GM12878 (cell line): ENCODE measurements at regions not wholly inside any gene's neighbourhood (a gene's known extent, or its start where the extent isn't known, plus 50 kb on each side); places are given as distances from the start of the nearest gene placed in this dataset.

Source experiments
- ATAC-seq: fragments of 200-7000 bp; cut with Tn5 transposase; 3 replicates; pipeline ENCODE4 v1.9.1; 2020; ENCODE audit warnings: mild to moderate bottlenecking, moderate library complexity
- BruUV-seq: library from RNA; stranded (reverse); fragments of 400-500 nt; replicated peaks from 2 replicates; lab custom pipeline; 2021; lab: Mats Ljungman, UMichigan
- CTCF ChIA-PET: fragments of 300-600 bp; sonication (Branson Sonifier 250); formaldehyde crosslinking; extraction: SDS; loops from one replicate; lab custom pipeline; 2021; ENCODE audit warnings: inconsistent platforms; lab: Yijun Ruan, JAX
- POLR2A ChIA-PET: fragments of 350-600 bp; formaldehyde crosslinking; extraction: SDS; loops from one replicate; lab custom pipeline; 2021; ENCODE audit warnings: inconsistent platforms; lab: Charles Lee
- RAD21 ChIA-PET: fragments of 300-600 bp; sonication (Branson Sonifier 250); formaldehyde crosslinking; loops from one replicate; lab custom pipeline; 2023; ENCODE audit warnings: antibody characterized with exemption; ENCODE audit not compliant: unreplicated experiment; lab: Charles Lee
- SMC1A ChIA-PET: fragments of 300-600 bp; sonication (Branson Sonifier 250); formaldehyde crosslinking; loops from one replicate; lab custom pipeline; 2023; ENCODE audit not compliant: unreplicated experiment, uncharacterized antibody; lab: Charles Lee
- DNase-seq: peaks from one replicate; pipeline ENCODE4 v3.0.0-alpha.2; 2011; ENCODE audit warnings: low read depth, low spot score
- FAIRE-seq: peaks from 3 replicates; lab custom pipeline; 2011; peaks lifted over from hg19 to GRCh38; lab: Jason Lieb, UNC
- H2AFZ ChIP-seq: 2 replicates; pipeline ENCODE4 v1.6.0; 2011; ENCODE audit warnings: low read depth, low read length, control low read depth; ENCODE audit not compliant: control insufficient read depth
- H3K27ac ChIP-seq: 2 replicates; pipeline ENCODE4 v1.5.1; 2011; ENCODE audit warnings: control low read depth; ENCODE audit not compliant: control insufficient read depth, insufficient read depth
- H3K27me3 ChIP-seq, 2 experiments: replicated peaks in 1 of 2; 2 replicates each; pipeline versions ENCODE4 v1.6.0 to v1.6.1; 2011; ENCODE audit warnings: low read length in 1 of 2; ENCODE audit not compliant: control insufficient read depth in 2 of 2, insufficient read depth in 2 of 2
- H3K36me3 ChIP-seq, 2 experiments: 2 replicates each; pipeline ENCODE4 v1.5.1; 2011; ENCODE audit warnings: low read length in 1 of 2; ENCODE audit not compliant: control insufficient read depth in 2 of 2, insufficient read depth in 2 of 2
- H3K4me1 ChIP-seq: 2 replicates; pipeline ENCODE4 v1.6.1; 2011; ENCODE audit warnings: mild to moderate bottlenecking, low read length, moderate library complexity, mixed read lengths; ENCODE audit not compliant: control insufficient read depth, insufficient read depth
- H3K4me2 ChIP-seq: 2 replicates; pipeline ENCODE4 v1.6.0; 2011; ENCODE audit warnings: control low read depth; ENCODE audit not compliant: control insufficient read depth, insufficient read depth
- H3K4me3 ChIP-seq: fragments of 200-600 bp; sonication (generic); 2 replicates; pipeline ENCODE4 v1.5.1; 2016
- H3K79me2 ChIP-seq: 2 replicates; pipeline ENCODE4 v1.6.0; 2011; ENCODE audit warnings: low read length; ENCODE audit not compliant: control insufficient read depth, insufficient read depth
- H3K9ac ChIP-seq: 2 replicates; pipeline ENCODE4 v1.8.0; 2011; ENCODE audit warnings: low read length, control low read depth, mixed read lengths; ENCODE audit not compliant: control insufficient read depth, insufficient read depth
- H3K9me3 ChIP-seq: replicated peaks from 3 replicates; pipeline ENCODE4 v1.5.1; 2011; ENCODE audit warnings: mild to moderate bottlenecking, low read length; ENCODE audit not compliant: control insufficient read depth, insufficient read depth
- H4K20me1 ChIP-seq: 2 replicates; pipeline ENCODE4 v1.6.0; 2011; ENCODE audit not compliant: control insufficient read depth, insufficient read depth
- ATF7 ChIP-seq: fragments of 450-650 bp; IDR thresholded peaks from 2 replicates; pipeline ENCODE4 v1.6.1; 2016; ENCODE audit warnings: low read depth, mild to moderate bottlenecking
- BHLHE40 ChIP-seq, 2 experiments: fragments of 450-650 bp in 1 of 2; IDR thresholded peaks; 2 replicates each; pipeline ENCODE4 v1.6.1; 2011 to 2017; ENCODE audit warnings: low read depth in 2 of 2, borderline replicate concordance in 1 of 2, improper control_type of control experiment in 1 of 2, low read length in 1 of 2, mild to moderate bottlenecking in 1 of 2
- EP300 ChIP-seq, 2 experiments: fragments of 150-350 bp in 1 of 2; IDR thresholded peaks; 2 replicates each; pipeline ENCODE4 v1.6.1; 2011 to 2012; ENCODE audit warnings: low read depth in 2 of 2, low read length in 2 of 2, borderline replicate concordance in 1 of 2, improper control_type of control experiment in 1 of 2, inconsistent platforms in 1 of 2; ENCODE audit not compliant: control insufficient read depth in 1 of 2
- GATAD2B ChIP-seq: fragments of 450-650 bp; conservative IDR thresholded peaks from 2 replicates; pipeline ENCODE4 v1.6.1; 2017; ENCODE audit warnings: low read depth, mild to moderate bottlenecking, moderate library complexity
- HSF1 ChIP-seq: fragments of 150-350 bp; IDR thresholded peaks from 2 replicates; pipeline ENCODE4 v1.6.1; 2014; ENCODE audit warnings: mild to moderate bottlenecking, low read depth, low read length
- IKZF2 ChIP-seq, 2 experiments: fragments of 450-650 bp; IDR thresholded peaks; 2 replicates each; pipeline ENCODE4 v1.6.1; 2017; ENCODE audit warnings: mild to moderate bottlenecking in 2 of 2, moderate library complexity in 2 of 2
- MEF2A ChIP-seq: IDR thresholded peaks from 2 replicates; pipeline ENCODE4 v1.6.1; 2011; ENCODE audit warnings: low read depth, mild to moderate bottlenecking, low read length, moderate library complexity; ENCODE audit not compliant: insufficient read depth
- MYB ChIP-seq: fragments of 150-350 bp; IDR thresholded peaks from 2 replicates; pipeline ENCODE4 v1.6.1; 2014; ENCODE audit warnings: mild to moderate bottlenecking, low read depth, low read length, borderline replicate concordance
- NBN ChIP-seq: fragments of 450-650 bp; IDR thresholded peaks from 2 replicates; pipeline ENCODE4 v1.6.1; 2016
- SMC3 ChIP-seq: IDR thresholded peaks from 2 replicates; pipeline ENCODE4 v1.6.1; 2011; ENCODE audit warnings: low read length, improper control_type of control experiment, borderline replicate concordance
- TAF1 ChIP-seq: IDR thresholded peaks from 2 replicates; pipeline ENCODE4 v1.6.1; 2011; ENCODE audit warnings: mild to moderate bottlenecking, low read depth, low read length, borderline replicate concordance
- TBL1XR1 ChIP-seq: IDR thresholded peaks from 2 replicates; pipeline ENCODE4 v1.6.1; 2012; ENCODE audit warnings: low read depth, low read length, improper control_type of control experiment
- WGBS: methylation state at CpG from one replicate; pipeline ENCODE4 v1.1.6; 2016; ENCODE audit warnings: low lambda C conversion rate; ENCODE audit not compliant: insufficient replicate concordance, insufficient coverage; ENCODE audit errors: missing lambda C conversion rate; 5-methylcytosine and 5-hydroxymethylcytosine counted together
- in situ Hi-C: fragments of 300-500 bp; cut with MboI; formaldehyde crosslinking; loops from 9 replicates; pipeline ENCODE4 v1.14.3; 2018; ENCODE audit warnings: mixed read lengths
- intact Hi-C: fragments of 100-400 bp; cut with micrococcal nuclease; formaldehyde crosslinking; loops from one replicate; pipeline ENCODE4 v1.14.2; 2022; ENCODE audit not compliant: unreplicated experiment
- TF ChIP-seq, protein P1 (sequence below): fragments of 450-650 bp; IDR thresholded peaks from 2 replicates; pipeline ENCODE4 v1.6.1; 2016; ENCODE audit warnings: mild to moderate bottlenecking
- TF ChIP-seq, protein P2 (sequence below): fragments of 150-350 bp; IDR thresholded peaks from 2 replicates; pipeline ENCODE4 v1.6.1; 2016; ENCODE audit warnings: low read depth, low read length
- TF ChIP-seq, protein P3 (sequence below): fragments of 450-650 bp; IDR thresholded peaks from 2 replicates; pipeline ENCODE4 v1.6.1; 2017; ENCODE audit warnings: mild to moderate bottlenecking, low read depth, inconsistent platforms; ENCODE audit not compliant: poor library complexity, severe bottlenecking

DNA sequence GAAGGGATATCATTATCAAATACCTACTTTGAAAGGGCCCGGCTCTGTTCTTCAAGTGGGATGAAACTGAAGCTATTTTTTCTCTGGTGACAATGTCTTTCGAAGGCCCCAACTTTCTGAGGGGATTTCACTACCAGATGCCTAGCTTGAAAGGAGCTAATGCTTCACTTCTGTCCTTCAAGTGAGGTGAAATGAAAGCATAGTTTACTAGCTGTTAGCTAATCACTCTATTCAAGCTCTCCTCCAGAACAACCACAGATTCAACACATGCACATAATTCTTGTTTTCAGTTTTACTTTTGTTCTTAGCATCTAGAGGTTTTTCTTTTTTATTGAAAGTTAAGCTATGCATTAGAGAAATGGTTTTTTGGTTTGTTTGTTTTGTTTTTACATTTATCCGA is 571.4 kb downstream of the NOVA1 start (continued):
- TF ChIP-seq, protein P1, sequence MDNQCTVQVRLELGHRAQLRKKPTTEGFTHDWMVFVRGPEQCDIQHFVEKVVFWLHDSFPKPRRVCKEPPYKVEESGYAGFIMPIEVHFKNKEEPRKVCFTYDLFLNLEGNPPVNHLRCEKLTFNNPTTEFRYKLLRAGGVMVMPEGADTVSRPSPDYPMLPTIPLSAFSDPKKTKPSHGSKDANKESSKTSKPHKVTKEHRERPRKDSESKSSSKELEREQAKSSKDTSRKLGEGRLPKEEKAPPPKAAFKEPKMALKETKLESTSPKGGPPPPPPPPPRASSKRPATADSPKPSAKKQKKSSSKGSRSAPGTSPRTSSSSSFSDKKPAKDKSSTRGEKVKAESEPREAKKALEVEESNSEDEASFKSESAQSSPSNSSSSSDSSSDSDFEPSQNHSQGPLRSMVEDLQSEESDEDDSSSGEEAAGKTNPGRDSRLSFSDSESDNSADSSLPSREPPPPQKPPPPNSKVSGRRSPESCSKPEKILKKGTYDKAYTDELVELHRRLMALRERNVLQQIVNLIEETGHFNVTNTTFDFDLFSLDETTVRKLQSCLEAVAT, result no peak
- TF ChIP-seq SMC3, result no peak
- TF ChIP-seq, protein P2, sequence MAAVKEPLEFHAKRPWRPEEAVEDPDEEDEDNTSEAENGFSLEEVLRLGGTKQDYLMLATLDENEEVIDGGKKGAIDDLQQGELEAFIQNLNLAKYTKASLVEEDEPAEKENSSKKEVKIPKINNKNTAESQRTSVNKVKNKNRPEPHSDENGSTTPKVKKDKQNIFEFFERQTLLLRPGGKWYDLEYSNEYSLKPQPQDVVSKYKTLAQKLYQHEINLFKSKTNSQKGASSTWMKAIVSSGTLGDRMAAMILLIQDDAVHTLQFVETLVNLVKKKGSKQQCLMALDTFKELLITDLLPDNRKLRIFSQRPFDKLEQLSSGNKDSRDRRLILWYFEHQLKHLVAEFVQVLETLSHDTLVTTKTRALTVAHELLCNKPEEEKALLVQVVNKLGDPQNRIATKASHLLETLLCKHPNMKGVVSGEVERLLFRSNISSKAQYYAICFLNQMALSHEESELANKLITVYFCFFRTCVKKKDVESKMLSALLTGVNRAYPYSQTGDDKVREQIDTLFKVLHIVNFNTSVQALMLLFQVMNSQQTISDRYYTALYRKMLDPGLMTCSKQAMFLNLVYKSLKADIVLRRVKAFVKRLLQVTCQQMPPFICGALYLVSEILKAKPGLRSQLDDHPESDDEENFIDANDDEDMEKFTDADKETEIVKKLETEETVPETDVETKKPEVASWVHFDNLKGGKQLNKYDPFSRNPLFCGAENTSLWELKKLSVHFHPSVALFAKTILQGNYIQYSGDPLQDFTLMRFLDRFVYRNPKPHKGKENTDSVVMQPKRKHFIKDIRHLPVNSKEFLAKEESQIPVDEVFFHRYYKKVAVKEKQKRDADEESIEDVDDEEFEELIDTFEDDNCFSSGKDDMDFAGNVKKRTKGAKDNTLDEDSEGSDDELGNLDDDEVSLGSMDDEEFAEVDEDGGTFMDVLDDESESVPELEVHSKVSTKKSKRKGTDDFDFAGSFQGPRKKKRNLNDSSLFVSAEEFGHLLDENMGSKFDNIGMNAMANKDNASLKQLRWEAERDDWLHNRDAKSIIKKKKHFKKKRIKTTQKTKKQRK, result no peak
- TF ChIP-seq IKZF2 (IDR thresholded peaks at IDR 0.05), result no peak
- TF ChIP-seq TAF1, result no peak
- TF ChIP-seq TBL1XR1, result no peak
- TF ChIP-seq NBN, result no peak
- no peak for TF ChIP-seq MEF2A

- H3K9me3 ChIP-seq, result no peaks in the 10 kb centered on the region; the same call in 2 of the 3 replicates
- in situ Hi-C loops, result no loop called here
- WGBS, result 0% methylated on average over 4 of the region's 4 CpGs
These were observed 573.9 kb downstream of the NOVA1 start for GRCh38 chr14:26023967-26024366.

More at GRCh38 chr14:26023967-26024366, 573.9 kb downstream of the NOVA1 start:
- no TSS peak for BruUV-seq
- intact Hi-C loops, result no loop called here
- no peak for DNase-seq
- H3K79me2 ChIP-seq, result no peaks in the 10 kb centered on the region
- H4K20me1 ChIP-seq, result no peaks in the 10 kb centered on the region
- H3K36me3 ChIP-seq, result no peaks in the 10 kb centered on the region
- no peak overlapping the region for H3K27ac ChIP-seq
- ChIA-PET RAD21 (no interaction called here), SMC1A (interaction anchor here (0.6 kb wide), 1 partner anchor 103 kb away, joined by 3 read pairs; no protein-coding TSS in a partner anchor), CTCF (no interaction called here), POLR2A (no interaction called here)
- H3K4me1 ChIP-seq, result no peaks in the 10 kb centered on the region
- no peak overlapping the region for H3K4me3 ChIP-seq
- no peak overlapping the region for H3K4me2 ChIP-seq
- no peak overlapping the region for H3K9ac ChIP-seq
- TF ChIP-seq ATF7 (no peak), MEF2A (no peak), EP300 (IDR thresholded peaks at IDR 0.05; ENCODE audit: borderline replicate concordance in 1 of 2, control insufficient read depth in 1 of 2, low read depth in 2 of 2, low read length in 2 of 2) (no peak), BHLHE40 (IDR thresholded peaks at IDR 0.05; ENCODE audit: borderline replicate concordance in 1 of 2, low read depth in 2 of 2, low read length in 1 of 2) (no peak), MYB (no peak), HSF1 (no peak), GATAD2B (no peak), NBN (no peak)
- TF ChIP-seq, protein P3, sequence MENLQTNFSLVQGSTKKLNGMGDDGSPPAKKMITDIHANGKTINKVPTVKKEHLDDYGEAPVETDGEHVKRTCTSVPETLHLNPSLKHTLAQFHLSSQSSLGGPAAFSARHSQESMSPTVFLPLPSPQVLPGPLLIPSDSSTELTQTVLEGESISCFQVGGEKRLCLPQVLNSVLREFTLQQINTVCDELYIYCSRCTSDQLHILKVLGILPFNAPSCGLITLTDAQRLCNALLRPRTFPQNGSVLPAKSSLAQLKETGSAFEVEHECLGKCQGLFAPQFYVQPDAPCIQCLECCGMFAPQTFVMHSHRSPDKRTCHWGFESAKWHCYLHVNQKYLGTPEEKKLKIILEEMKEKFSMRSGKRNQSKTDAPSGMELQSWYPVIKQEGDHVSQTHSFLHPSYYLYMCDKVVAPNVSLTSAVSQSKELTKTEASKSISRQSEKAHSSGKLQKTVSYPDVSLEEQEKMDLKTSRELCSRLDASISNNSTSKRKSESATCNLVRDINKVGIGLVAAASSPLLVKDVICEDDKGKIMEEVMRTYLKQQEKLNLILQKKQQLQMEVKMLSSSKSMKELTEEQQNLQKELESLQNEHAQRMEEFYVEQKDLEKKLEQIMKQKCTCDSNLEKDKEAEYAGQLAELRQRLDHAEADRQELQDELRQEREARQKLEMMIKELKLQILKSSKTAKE, result no peak
- H2AFZ ChIP-seq, result no peak overlapping the region
- ATAC-seq, result no peak
- H3K27me3 ChIP-seq, result no peaks in the 10 kb centered on the region
- FAIRE-seq, result no peak
